IPS-NIHi7 (cell line): ENCODE measurements at regions not wholly inside any gene's neighbourhood (a gene's known extent, or its start where the extent isn't known, plus 50 kb on each side); places are given as distances from the start of the nearest gene placed in this dataset.
"Not testable (repeated sequence)": the region's sequence is repeated elsewhere in the genome, so short reads cannot be mapped to it uniquely, and the experiment has no call there.

Experiments used
- DNase-seq: peaks from one replicate; pipeline ENCODE4 v3.0.0; 2012; ENCODE audit warnings: mixed read lengths; ENCODE audit errors: extremely low spot score

DNA sequence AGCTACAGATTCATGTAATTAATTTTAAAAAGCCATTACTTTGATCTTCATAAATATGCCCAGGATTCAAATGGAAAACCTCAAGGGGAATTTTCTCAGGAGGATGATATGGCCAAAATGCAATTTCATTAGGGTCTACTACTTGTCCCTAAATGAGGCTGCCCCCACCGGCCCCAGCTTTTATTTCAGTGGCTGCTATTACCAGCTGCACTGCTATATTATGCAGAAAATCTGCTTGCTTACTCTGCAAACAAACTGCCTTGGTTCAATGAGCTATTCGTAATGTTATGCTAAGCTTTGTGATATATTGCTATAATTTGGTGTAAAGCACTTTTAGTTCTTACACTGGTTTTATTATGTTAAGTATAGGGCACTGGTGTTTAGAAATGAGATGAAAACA, 137.3 kb upstream of the TMTC4 start:
- no peak for DNase-seq

DNA sequence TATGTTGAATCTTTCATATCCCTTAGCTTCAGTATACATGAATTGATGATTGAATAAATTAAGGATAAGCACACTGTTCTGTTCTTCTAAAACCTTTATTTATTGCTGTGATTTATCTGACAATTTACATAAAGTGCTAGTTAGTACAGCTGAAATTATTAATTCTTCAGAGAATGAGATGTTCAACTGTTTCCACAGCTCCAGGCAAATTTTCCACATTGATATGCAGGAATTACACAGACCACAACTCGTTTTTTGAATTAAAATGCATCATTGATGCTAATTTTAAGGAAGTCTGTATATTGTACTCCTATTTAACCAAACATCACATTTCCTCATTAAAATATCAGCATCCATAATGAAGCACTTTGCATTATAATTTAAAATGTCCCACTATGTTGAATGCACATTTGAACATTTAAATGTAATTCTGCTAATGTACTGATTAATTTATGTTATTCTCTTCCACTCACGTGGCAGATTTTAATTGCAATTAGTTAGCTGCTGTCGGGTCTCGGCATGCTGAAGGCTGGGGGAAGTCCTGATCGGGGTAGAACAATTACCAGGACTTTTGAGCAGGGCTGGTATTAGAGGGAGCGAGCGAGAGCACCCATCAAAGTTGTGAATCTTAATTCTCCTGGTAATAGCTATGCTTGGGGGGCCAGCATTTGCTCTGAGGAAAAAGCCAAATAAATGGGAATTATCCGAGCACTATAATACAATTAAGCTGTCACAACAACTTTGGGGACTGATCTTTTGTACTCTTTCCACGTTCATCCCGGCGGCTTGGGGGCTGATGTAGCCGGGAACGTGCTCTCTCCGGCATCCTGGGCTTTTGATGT, 136.7 kb upstream of the TMTC4 start:
- DNase-seq = no peak

DNA sequence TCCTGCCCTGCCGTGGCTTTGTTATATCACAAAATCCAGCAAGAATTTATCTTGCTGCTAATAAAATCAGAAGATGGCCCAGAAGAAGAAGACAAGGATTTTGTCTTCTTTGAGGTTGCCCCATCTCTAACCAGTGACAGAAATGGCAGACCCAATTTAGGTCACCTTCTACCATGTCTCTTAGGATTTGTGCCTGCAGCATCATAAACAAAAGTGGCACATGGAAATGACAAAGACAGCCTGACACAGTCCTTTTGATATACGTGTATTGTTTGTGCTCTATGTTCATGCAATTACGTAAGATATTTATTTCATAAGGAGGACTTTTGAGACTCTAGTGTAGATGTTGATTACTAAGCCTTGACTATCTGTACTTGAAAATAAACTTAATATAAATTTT, 135.9 kb upstream of the TMTC4 start:
- no peak for DNase-seq

DNA sequence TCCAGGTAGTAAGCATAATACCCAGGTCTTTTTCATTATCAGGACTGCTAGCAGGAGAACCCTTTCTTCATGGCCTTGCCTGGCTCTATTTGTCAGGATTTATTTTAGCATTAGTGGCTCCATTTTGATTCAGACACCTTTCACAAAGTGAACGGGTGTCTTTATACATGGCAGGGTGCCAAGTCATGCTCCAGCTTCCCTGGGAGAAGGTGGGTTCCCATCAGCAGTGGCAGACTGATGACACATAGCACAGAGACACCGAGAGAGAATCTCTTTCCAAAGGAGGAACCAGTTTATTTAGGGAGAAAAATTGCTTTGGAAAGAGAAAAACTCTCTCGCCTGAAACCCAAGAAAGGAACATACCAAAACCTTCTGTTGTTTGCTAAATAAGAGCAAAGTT, 135.3 kb upstream of the TMTC4 start:
- DNase-seq = no peak

- no peak for DNase-seq
These were observed 134.5 kb upstream of the TMTC4 start for GRCh38 chr13:100809129-100809390.

DNA sequence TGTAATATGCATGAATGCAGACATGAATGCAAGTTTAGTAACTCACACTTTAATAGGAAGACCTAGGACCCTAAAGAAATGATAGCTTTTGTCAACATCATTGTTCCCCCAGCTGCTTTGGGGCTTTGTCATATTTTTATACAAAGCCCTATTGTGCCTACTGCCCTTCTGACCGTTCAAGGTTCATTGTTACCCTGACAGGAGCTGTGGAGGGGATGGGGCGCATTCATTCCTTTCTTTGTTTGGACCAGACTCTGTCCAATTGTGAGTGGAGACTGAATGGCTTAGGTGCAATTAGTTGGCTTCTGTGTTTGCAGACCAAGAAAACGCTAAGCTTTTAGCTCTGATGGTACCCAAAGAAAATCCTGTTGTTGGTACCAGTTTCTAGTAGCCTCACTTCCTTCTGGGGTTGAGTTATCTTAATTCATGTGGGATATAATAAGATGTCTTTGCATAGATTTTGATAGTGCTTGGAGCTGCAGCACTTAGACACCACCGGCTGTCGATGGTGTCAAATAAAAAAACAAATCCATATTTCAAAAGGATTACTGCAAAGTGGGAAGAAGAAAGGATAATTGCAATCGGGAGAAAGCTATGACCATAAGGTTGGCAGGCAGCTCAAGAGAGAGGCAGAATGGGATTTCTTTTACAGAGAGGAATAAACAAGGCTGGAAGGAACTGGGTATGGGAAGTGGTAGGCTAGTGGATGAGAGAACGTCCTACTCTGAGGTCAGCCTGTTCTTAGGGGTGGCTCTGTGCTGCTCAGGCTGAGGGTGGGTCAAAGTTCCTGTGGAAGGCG, 133.9 kb upstream of the TMTC4 start:
- no peak for DNase-seq

DNA sequence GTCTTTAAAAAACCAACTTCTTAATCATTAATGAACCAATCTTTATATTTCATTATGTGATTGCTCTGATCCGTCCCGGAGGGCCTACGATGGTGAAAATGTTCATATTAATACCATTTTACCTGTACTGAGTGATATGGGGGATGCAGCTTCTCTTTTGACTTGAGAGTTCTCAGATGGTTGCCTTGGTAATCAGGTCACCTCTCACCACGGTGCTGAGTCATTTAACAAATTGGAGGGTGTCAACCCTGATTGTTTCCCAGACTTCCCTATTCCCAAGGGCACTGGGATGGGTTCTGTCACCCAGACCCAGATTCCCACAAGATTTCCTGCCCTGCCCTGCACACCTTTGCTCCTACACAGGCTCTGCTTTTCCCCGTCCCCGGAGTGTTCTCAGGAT, 128.5 kb upstream of the TMTC4 start:
- no peak for DNase-seq

DNA sequence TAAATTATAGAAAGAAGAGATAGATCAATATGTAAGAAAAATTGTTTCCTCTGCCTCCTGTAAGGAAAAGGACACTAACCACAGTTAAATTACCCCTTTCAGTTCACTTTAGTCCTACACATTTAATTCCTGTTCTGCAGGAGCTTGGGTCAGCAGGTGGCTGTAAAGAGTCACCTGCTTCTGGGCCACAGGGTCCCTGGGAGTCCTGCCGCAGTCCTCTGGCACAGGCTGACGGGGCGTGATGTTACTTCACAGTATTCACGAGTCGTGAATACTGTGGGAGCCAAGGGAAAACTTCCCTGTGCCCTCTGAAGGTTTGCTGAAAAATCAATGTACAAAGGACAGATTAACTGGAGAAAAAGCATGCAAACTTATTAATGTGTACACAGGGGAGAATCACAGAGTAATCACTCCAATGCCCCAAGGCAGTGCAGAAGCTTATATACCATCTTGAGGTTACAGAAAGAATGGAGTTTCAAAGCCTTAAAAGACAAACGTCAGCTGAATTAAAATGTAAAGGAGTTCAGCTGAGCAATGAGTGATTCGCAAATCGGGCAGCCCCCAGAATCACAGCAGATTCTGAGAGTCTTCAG, 125.8 kb upstream of the TMTC4 start:
- DNase-seq = no peak

- no peak for DNase-seq
These were observed 124.3 kb upstream of the TMTC4 start for GRCh38 chr13:100798739-100799361.

- DNase-seq = no peak
These were observed 123.3 kb upstream of the TMTC4 start for GRCh38 chr13:100797921-100798320.

GRCh38 chr13:100796463-100796862, 121.9 kb upstream of the TMTC4 start:
- no peak for DNase-seq

GRCh38 chr13:100794575-100794974, 120.0 kb upstream of the TMTC4 start:
- no peak for DNase-seq

DNA sequence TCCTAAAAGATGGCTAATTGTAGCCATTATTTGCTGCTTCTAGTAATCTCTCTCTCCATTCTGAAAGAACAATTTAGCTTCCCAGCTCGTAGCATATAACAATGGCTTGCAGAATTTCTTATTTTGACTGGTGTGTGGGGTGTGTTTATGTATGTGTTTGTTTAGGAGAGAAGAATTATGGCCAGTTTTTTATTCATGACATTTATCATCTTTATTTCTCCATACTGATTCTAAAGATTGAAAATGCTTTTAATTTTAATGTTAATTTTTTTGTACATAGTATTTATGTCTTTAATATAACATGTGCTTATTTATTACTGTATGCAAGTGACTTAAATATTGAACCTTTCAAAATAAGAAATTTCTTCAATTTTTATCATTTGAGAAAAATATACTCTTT, 115.8 kb upstream of the TMTC4 start:
- DNase-seq = no peak

- DNase-seq = no peak
These were observed 115.4 kb upstream of the TMTC4 start for GRCh38 chr13:100789968-100790367.

GRCh38 chr13:100789481-100789880, 114.9 kb upstream of the TMTC4 start:
- no peak for DNase-seq

GRCh38 chr13:100789025-100789424, 114.4 kb upstream of the TMTC4 start:
- DNase-seq = no peak

DNA sequence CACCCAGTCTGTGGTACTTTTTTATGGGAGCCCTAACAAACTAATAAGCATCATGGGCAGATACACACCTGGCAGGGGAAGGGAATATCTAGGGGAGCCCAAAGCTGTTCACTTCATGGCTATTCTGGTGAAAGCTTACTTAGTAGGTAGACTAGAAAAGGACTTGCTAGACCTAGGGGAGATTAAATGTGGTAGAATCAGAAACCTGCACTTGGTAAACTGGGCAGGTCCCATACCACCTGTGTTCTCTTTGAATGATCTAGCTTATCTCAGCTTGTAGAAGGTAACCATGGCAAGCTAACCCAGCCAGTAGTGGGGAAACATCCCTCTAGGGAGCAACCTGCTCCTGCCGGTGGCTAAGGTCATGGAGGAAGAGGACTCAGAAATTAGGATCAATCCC, 113.9 kb upstream of the TMTC4 start:
- DNase-seq = no peak

DNA sequence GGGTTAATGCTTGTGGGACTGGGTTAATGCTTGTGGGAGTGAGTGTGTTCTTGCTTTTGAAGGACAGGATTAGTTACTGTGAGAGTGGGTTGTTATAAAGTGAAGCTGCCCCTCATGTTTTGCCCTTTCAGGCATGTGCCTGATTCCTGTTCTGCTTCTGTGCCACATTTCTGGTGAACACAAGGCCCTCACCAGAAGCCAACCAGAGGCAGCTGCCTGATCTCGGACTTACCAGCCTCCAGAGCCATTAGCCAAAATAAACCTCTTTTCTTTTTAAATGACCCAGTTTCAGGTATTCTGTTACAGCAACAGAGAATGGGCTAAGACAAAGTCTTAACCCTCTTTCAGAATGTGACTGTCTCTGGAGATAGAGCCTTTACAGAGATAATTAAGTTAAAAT, 113.3 kb upstream of the TMTC4 start:
- no peak for DNase-seq

- not testable (repeated sequence) for DNase-seq
These were observed 102.1 kb upstream of the TMTC4 start for GRCh38 chr13:100776686-100777085.

- DNase-seq = no peak
These were observed 99.5 kb upstream of the TMTC4 start for GRCh38 chr13:100773923-100774663.

- DNase-seq = no peak
These were observed 98.8 kb upstream of the TMTC4 start for GRCh38 chr13:100773429-100773828.

- no peak for DNase-seq
These were observed 92.6 kb upstream of the TMTC4 start for GRCh38 chr13:100767192-100767591.
